ENCODE measurements at regions not wholly inside any gene's neighbourhood (a gene's known extent, or its start where the extent isn't known, plus 50 kb on each side); places are given as distances from the start of the nearest gene placed in this dataset.

DNA sequence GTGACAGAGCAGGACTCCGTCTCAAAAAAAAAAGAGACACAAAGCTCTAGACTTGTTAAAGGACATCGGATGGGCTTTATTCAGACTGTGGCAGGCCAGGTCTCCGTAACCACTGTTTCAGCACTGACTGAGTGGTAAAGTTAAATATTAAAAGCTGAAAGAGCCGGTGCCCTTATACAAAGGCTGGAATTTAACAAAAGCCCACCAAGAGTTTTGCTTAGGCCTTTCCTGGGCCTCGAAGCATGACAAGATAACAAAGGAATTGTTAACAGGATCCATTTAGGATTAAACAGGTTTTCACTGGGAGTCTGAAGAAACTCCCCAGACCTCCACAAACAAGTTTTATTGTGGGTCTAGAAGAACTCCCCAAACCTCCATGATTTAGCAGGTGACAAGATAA is 727.8 kb downstream of the TYW1 start:
- CTCF ChIA-PET (ENCODE audit: partially characterized antibody) = interaction anchor here (0.7 kb wide), 1 partner anchor 340 kb away, joined by 3 read pairs; no protein-coding TSS in a partner anchor
- no peak for FAIRE-seq

More for the DNA sequence above, 727.8 kb downstream of the TYW1 start:
- Histone ChIP-seq H4K5ac (ENCODE audit: insufficient read length, low read depth, low read length) (no peak overlapping the region), H3K4me3 (ENCODE audit: extremely low read depth in 1 of 4, insufficient read depth in 2 of 4, low read depth in 3 of 4, low read length in 4 of 4) (no peak overlapping the region), H3K56ac (replicated peaks; ENCODE audit: insufficient read length, low read depth, low read length) (no peak overlapping the region), H2BK5ac (ENCODE audit: low read depth, low read length) (no peak overlapping the region), H3K79me1 (ENCODE audit: low read depth, low read length) (no peaks in the 10 kb centered on the region), H3K9ac (replicated peaks in 1 of 4; ENCODE audit: extremely low read depth in 1 of 4, low read depth in 3 of 4, low read length in 3 of 4) (no peak overlapping the region), H4K91ac (replicated peaks; ENCODE audit: insufficient read length, low read length) (no peak overlapping the region), H2BK120ac (replicated peaks; ENCODE audit: low read depth, low read length) (no peak overlapping the region), H3K18ac (ENCODE audit: extremely low read depth, low read length) (no peak overlapping the region), H3K79me2 (ENCODE audit: control insufficient read depth in 1 of 2, insufficient read depth in 2 of 2, low read length in 2 of 2) (no peaks in the 10 kb centered on the region), H4K8ac (ENCODE audit: extremely low read depth, insufficient read depth, low read length) (no peak overlapping the region), H2AK5ac (ENCODE audit: low read depth, low read length) (no peak overlapping the region), H3K9me3 (ENCODE audit: insufficient read depth in 2 of 2, low read depth in 1 of 2, low read length in 1 of 2) (no peaks in the 10 kb centered on the region), H3K4me2 (ENCODE audit: insufficient read depth in 1 of 2, low read depth in 2 of 2, low read length in 2 of 2) (peak overlapping the region in 1 of 2 experiments; percentile 28; a peak in 1 of 4 replicates), H2BK20ac (ENCODE audit: low read length) (no peak overlapping the region), H3K36me3 (ENCODE audit: control insufficient read depth in 2 of 4, insufficient read depth in 4 of 4, low read length in 3 of 4) (no peaks in the 10 kb centered on the region), H3K4me1 (replicated peaks in 1 of 4; ENCODE audit: control insufficient read depth in 3 of 4, insufficient read depth in 4 of 4, low read length in 3 of 4) (peaks cover 0 to 13% (median 5%) of the 10 kb centered on the region in 4 experiments; a peak in 3 of 7 replicates), H3K27me3 (replicated peaks in 1 of 4; ENCODE audit: control insufficient read depth in 3 of 4, extremely low read depth in 1 of 4, insufficient read depth in 3 of 4, low read length in 3 of 4) (no peaks in the 10 kb centered on the region), H2AFZ (ENCODE audit: low read length) (no peak overlapping the region), H4K20me1 (replicated peaks in 1 of 2; ENCODE audit: control insufficient read depth in 1 of 2, insufficient read depth in 2 of 2, low read length in 2 of 2) (no peaks in the 10 kb centered on the region), H3K4ac (replicated peaks; ENCODE audit: insufficient read length, low read depth, low read length) (no peak overlapping the region), H2BK15ac (ENCODE audit: low read length) (no peak overlapping the region), H3K23me2 (ENCODE audit: low read depth, low read length) (no peaks in the 10 kb centered on the region), H3K14ac (ENCODE audit: insufficient read length) (no peak overlapping the region), H3K23ac (ENCODE audit: insufficient read length) (no peak overlapping the region), H3K27ac (ENCODE audit: low read depth, low read length) (no peak overlapping the region), H2BK12ac (ENCODE audit: low read depth, low read length) (no peak overlapping the region)
- DNase-seq (ENCODE audit: low read depth in 1 of 2, low spot score in 2 of 2) = no peak
- POLR2A ChIA-PET (ENCODE audit: partially characterized antibody) = interaction anchor here (0.6 kb wide), 1 partner anchor 17 kb away, joined by 3 read pairs; no protein-coding TSS in a partner anchor
- no peak for TF ChIP-seq NANOG (IDR thresholded peaks at IDR 0.05; ENCODE audit: insufficient read depth, low read depth, low read length, poor library complexity, severe bottlenecking)
- no peak for TF ChIP-seq POU5F1 (IDR thresholded peaks at IDR 0.05; ENCODE audit: low read depth, low read length)
- TF ChIP-seq KDM5A (IDR thresholded peaks at IDR 0.05; ENCODE audit: low read length) = no peak
- no peak for TF ChIP-seq SIN3A (conservative IDR thresholded peaks at IDR 0.05 in 1 of 2, IDR thresholded peaks at IDR 0.05 in 1 of 2; ENCODE audit: low read depth in 1 of 2, low read length in 2 of 2)
- TF ChIP-seq RAD21 (IDR thresholded peaks at IDR 0.05 in 1 of 2, conservative IDR thresholded peaks at IDR 0.05 in 1 of 2; ENCODE audit: low read depth in 2 of 2, low read length in 2 of 2) = no peak
- TF ChIP-seq CREB1 (IDR thresholded peaks at IDR 0.05) = no peak
- 89% methylated on average over 5 of the region's 5 CpGs; no CpG with 5 or more reads in 1 of the 2 experiments for WGBS, 2 experiments (ENCODE audit: extremely low coverage in 1 of 2, insufficient coverage in 1 of 2, insufficient read length in 1 of 2, insufficient replicate concordance in 2 of 2, low coverage in 1 of 2, low lambda C conversion rate in 2 of 2, missing lambda C conversion rate in 1 of 2)

All from H1 (cell line).